C4-2B (cell line): ENCODE measurements at regions not wholly inside any gene's neighbourhood (a gene's known extent, or its start where the extent isn't known, plus 50 kb on each side); places are given as distances from the start of the nearest gene placed in this dataset.

Experiments
- H3K27ac ChIP-seq: fragments of 450-650 bp; 2 replicates; pipeline ENCODE4 v1.5.1; 2017
- ZFX ChIP-seq: fragments of 450-650 bp; IDR thresholded peaks from 2 replicates; pipeline ENCODE4 v1.6.1; 2017
- TF ChIP-seq, protein P1 (sequence below): fragments of 450-650 bp; conservative IDR thresholded peaks from 2 replicates; pipeline ENCODE4 v1.5.1; 2017; ENCODE audit warnings: mild to moderate bottlenecking

DNA sequence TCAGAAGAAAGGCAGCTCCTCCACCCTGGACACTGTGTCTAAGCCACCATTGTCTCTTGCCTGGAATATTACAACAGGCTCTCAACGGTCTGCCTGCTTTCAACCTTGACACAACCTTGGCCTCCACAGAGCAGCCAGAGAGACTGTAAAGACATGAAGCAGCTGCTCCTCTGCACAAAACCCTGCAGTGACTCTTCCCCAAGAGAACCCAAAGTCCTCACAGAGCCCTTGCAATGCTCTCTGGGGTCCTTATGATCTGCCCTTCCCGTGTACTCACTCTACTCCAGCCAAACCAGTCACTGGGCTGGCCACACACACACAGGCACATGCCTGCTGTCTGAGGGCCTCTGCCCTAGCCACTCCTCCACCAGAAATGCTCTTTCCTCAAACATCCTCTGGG is 75.9 kb upstream of the CPEB2 start:
- no peak for TF ChIP-seq ZFX
- TF ChIP-seq, protein P1, sequence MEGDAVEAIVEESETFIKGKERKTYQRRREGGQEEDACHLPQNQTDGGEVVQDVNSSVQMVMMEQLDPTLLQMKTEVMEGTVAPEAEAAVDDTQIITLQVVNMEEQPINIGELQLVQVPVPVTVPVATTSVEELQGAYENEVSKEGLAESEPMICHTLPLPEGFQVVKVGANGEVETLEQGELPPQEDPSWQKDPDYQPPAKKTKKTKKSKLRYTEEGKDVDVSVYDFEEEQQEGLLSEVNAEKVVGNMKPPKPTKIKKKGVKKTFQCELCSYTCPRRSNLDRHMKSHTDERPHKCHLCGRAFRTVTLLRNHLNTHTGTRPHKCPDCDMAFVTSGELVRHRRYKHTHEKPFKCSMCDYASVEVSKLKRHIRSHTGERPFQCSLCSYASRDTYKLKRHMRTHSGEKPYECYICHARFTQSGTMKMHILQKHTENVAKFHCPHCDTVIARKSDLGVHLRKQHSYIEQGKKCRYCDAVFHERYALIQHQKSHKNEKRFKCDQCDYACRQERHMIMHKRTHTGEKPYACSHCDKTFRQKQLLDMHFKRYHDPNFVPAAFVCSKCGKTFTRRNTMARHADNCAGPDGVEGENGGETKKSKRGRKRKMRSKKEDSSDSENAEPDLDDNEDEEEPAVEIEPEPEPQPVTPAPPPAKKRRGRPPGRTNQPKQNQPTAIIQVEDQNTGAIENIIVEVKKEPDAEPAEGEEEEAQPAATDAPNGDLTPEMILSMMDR, result no peak
- H3K27ac ChIP-seq, result no peak overlapping the region

DNA sequence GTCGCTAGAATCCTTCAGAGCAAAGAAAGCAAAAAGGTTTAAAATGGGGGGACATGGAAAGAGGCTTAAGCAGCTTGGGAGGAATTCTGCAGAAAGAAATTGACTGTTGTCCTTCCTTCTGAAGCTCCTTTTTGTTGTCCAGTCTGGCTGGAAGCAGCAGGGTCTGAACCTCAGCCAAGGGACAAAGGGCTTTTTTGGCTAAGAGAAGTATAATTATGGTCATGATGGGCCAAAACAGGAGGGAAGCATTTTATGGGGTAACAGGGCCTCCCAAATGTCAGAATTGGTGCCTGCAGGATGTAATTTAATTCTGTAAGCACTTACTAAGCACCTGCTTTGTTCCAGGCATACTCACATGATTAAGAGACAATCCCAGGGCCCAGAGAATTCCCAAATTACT is 74.2 kb upstream of the CPEB2 start:
- H3K27ac ChIP-seq, result no peak overlapping the region
- no peak for TF ChIP-seq ZFX
- TF ChIP-seq, protein P1, result no peak

DNA sequence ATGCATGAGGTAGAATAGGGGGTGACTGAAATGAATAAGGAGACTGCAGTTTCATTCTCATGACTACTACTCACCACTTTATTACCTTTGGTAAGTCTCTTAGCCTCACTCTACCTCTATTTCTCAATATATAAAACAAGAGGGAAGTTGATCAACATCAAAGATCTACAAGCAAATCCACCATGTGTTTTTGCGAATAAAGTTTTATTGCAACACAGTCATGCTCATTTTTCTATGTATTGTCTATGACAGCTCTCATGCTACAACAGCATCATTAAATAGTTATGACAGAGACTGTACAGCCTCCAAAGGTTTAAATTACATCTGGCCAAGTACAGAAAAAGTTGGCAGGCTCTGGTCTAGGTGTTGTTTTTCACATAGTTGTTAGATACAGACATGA is 72.6 kb upstream of the CPEB2 start:
- TF ChIP-seq, protein P1, result no peak
- TF ChIP-seq ZFX, result no peak
- no peak overlapping the region for H3K27ac ChIP-seq

DNA sequence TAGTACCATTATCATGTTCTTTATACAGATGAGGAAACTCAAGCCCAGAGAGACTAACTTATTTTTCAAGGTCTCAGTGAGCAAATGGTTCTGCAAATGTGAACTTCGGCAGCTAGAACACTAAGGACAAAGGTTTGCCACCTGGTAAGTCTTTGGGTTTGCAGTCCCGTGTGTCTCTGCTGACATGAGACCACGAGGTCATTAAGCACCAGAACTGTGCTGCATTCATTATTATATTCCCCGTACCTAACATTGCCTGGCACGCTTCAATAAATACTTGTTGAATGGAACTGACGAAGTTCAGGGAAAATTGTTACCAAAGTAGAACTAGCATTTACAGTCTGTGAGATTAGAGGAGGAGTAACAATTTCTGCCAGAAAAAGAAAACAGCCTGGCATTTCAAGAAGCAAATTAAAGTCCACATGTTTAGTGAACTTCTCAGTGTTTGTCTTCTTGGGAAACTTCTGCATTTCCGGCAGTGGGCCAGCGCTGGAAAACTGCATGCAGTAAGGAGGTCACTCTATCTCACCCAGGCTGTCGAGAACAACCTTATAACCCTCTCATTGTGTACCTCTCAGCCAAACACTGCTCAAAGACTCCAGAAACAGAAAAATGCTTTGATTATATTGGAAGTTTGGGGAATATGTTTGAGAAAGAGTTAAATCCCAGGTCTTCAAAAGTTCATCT is 67.4 kb upstream of the CPEB2 start:
- TF ChIP-seq, protein P1, result no peak
- TF ChIP-seq ZFX, result no peak

DNA sequence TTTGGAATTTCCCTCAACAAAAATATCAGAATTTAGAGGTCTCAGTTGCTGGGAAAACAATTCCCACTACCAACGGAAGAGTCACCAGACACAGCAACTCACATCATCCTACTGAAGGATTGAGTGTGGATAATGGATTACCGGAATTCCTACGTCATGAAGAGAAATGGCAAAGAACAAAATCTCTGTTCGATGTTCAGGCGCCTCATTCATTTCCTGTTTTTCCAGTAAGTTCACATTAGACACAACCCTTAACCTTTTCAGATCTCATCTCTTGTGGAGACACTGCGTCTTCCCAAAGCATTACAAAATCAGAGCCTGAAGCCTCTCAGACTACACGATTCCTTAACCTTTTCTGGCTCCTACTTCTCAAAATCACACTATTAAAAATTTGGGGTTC is 58.5 kb upstream of the CPEB2 start:
- no peak overlapping the region for H3K27ac ChIP-seq
- TF ChIP-seq, protein P1, result no peak
- TF ChIP-seq ZFX, result no peak

More for the DNA sequence above, 67.4 kb upstream of the CPEB2 start:
- H3K27ac ChIP-seq, result no peak overlapping the region

DNA sequence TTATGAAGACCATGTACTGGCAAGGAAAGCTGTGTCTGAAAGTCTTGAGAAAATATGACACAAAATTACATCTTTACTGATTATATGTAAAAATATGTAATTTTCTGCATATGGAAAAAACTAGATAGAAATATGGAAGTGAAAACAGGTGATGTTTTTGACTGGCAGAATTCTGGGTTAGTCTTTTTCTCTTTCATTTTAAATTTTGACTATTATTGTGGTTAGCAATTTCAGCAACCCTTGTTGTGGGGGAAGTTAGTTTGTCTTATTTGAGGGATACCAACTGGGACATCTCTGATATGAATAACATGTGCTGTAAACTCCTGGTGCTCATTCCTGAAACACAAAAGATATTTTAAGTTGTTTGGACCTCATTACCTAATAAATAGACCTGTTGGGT is 49.9 kb upstream of the CPEB2 start:
- no peak overlapping the region for H3K27ac ChIP-seq
- TF ChIP-seq, protein P1, result no peak
- no peak for TF ChIP-seq ZFX
